HFFc6 (cell line): ENCODE measurements at regions not wholly inside any gene's neighbourhood (a gene's known extent, or its start where the extent isn't known, plus 50 kb on each side); places are given as distances from the start of the nearest gene placed in this dataset.

Experiments
- DNase-seq: peaks from one replicate; pipeline ENCODE4 v3.0.0-alpha.2; 2018
- H3K27ac Mint-ChIP-seq: 2 replicates; pipeline ENCODE4 v1.8.0; 2020; ENCODE audit warnings: mild to moderate bottlenecking, mixed read lengths
- H3K27me3 Mint-ChIP-seq: 2 replicates; pipeline ENCODE4 v1.8.0; 2021; ENCODE audit warnings: mild to moderate bottlenecking, moderate library complexity, mixed read lengths; ENCODE audit not compliant: insufficient read depth
- H3K36me3 Mint-ChIP-seq: 2 replicates; pipeline ENCODE4 v1.8.0; 2021; ENCODE audit warnings: low read depth, mixed read lengths
- H3K4me1 Mint-ChIP-seq: 2 replicates; pipeline ENCODE4 v1.8.0; 2020; ENCODE audit warnings: low read depth, mixed read lengths
- H3K4me3 Mint-ChIP-seq: 2 replicates; pipeline ENCODE4 v1.8.0; 2020; ENCODE audit warnings: mild to moderate bottlenecking, moderate library complexity, mixed read lengths
- H3K9me3 Mint-ChIP-seq: 2 replicates; pipeline ENCODE4 v1.8.0; 2020; ENCODE audit warnings: mild to moderate bottlenecking, mixed read lengths
- TF ChIP-seq, protein P1 (sequence below): fragments of 200-600 bp; sonication (generic); IDR thresholded peaks from 2 replicates; pipeline ENCODE4 v1.5.0; 2021; ENCODE audit warnings: antibody characterized with exemption, mild to moderate bottlenecking

DNA sequence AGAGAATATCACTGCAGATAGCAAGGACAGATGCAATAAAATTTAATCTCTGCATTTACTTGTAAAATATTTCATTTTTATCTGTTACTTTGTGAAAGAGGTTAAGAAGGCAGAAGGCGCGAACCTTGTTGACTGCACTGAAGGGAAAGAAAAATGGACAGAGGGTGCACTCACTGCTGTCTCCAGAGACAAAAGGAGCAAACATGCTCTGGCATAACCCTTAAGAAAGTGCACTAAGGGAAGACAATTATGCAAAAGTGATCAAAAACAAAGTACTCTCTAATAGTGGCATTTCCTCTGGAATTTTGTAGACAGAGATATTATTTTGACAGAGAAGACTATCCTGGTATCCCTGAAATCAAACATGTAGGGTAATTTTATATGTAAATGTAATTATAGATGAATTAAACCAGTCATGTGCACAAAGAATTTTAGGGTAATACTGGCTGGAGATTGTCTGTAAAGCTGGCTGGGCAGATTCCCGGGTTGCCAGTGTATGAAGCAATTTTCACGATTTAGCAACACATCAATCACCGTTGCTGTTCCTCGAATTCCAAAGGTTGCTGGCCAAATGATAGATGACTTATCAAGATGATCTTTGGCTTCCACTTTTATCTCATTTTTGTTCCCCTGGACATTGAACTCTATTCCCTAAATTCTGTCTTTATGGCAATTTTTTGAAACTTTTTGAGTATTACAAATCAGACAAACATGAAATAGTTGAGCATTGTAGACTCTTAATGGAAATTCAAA lies 1176.9 kb downstream of the SUCLG1 start:
- Mint-ChIP-seq H3K9me3 (peaks cover 5% of the 10 kb centered on the region; the same call in 1 of the 2 replicates), H3K4me3 (no peak overlapping the region), H3K27me3 (peaks cover 2% of the 10 kb centered on the region; the same call in 1 of the 2 replicates), H3K27ac (no peak overlapping the region), H3K36me3 (no peaks in the 10 kb centered on the region), H3K4me1 (no peaks in the 10 kb centered on the region)
- TF ChIP-seq, protein P1, sequence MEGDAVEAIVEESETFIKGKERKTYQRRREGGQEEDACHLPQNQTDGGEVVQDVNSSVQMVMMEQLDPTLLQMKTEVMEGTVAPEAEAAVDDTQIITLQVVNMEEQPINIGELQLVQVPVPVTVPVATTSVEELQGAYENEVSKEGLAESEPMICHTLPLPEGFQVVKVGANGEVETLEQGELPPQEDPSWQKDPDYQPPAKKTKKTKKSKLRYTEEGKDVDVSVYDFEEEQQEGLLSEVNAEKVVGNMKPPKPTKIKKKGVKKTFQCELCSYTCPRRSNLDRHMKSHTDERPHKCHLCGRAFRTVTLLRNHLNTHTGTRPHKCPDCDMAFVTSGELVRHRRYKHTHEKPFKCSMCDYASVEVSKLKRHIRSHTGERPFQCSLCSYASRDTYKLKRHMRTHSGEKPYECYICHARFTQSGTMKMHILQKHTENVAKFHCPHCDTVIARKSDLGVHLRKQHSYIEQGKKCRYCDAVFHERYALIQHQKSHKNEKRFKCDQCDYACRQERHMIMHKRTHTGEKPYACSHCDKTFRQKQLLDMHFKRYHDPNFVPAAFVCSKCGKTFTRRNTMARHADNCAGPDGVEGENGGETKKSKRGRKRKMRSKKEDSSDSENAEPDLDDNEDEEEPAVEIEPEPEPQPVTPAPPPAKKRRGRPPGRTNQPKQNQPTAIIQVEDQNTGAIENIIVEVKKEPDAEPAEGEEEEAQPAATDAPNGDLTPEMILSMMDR = no peak
- no peak for DNase-seq

DNA sequence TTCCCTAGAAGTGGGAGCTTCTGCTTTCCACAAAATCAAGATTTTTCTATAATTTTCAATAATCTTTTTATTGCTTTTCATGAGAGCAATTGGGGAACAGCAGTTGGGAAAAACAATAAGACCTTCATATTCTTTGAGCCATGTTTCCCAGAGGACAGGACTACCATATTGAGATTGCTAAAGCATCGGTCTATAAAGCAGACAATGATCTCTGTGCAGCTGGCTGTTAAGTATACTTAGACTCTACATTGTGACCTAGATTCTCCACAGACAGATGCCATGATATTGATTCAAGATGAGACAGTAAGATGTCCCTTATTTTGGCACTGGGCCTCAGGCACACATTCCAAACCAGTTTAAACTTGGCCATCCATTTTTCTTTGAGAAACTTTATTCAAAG lies 1178.7 kb downstream of the SUCLG1 start:
- TF ChIP-seq, protein P1 = no peak
- Mint-ChIP-seq H3K4me3 (no peak overlapping the region), H3K36me3 (no peaks in the 10 kb centered on the region), H3K9me3 (peaks cover 5% of the 10 kb centered on the region; the same call in 1 of the 2 replicates), H3K4me1 (no peaks in the 10 kb centered on the region), H3K27me3 (peaks cover 2% of the 10 kb centered on the region; the same call in 1 of the 2 replicates), H3K27ac (no peak overlapping the region)
- no peak for DNase-seq

DNA sequence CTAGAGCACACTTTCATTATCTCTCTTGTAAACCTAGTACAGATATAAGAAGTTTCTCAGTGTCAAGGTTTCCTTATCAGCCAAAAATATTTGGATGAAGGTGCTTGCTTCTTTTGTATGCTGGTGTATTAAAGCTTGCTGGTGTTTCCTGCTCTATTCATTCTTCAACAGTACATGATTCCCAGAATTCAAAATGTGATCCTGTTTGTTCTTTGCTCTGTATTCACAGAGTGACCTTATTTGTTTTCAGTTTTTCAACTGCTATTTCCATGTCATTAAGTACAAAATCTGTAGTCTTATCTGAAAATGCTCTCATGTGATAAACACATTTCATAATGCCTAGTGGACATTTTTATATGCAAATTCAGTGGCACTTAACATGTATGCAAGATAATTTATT lies 1185.8 kb downstream of the SUCLG1 start:
- Mint-ChIP-seq H3K27ac (no peak overlapping the region), H3K27me3 (no peaks in the 10 kb centered on the region), H3K4me1 (no peaks in the 10 kb centered on the region), H3K36me3 (no peaks in the 10 kb centered on the region), H3K9me3 (no peaks in the 10 kb centered on the region; the same call in 1 of the 2 replicates), H3K4me3 (no peak overlapping the region)
- DNase-seq = no peak
- TF ChIP-seq, protein P1 = no peak

DNA sequence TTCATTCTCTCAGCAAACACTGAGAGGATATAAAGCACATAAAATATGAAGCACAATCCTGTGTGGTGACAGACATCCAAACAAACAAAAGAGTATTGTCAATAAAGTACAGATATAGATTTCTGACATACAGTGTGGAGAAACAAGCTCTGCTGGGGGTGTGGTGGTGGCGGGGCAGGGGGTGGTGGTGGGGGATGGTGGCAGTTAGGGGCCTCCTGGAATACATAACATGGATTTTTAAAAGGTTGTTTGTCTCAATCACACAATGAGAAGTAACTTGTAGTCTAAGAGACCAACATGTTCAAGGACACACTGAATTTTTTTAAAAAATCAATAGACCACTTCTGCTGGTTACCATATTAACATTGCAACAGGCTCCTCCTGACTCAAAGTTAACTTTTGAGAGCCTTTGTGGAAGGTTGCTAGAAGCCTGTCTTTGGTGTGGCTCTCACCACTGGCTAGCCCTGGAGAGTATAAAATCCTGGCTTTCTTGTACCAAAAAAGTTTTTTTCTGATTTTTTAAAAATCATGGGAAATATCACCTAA lies 1197.4 kb downstream of the SUCLG1 start:
- Mint-ChIP-seq H3K27ac (no peak overlapping the region), H3K9me3 (peaks cover 8% of the 10 kb centered on the region), H3K27me3 (no peaks in the 10 kb centered on the region), H3K4me1 (no peaks in the 10 kb centered on the region), H3K36me3 (no peaks in the 10 kb centered on the region), H3K4me3 (no peak overlapping the region)
- DNase-seq = no peak
- TF ChIP-seq, protein P1 = no peak

DNA sequence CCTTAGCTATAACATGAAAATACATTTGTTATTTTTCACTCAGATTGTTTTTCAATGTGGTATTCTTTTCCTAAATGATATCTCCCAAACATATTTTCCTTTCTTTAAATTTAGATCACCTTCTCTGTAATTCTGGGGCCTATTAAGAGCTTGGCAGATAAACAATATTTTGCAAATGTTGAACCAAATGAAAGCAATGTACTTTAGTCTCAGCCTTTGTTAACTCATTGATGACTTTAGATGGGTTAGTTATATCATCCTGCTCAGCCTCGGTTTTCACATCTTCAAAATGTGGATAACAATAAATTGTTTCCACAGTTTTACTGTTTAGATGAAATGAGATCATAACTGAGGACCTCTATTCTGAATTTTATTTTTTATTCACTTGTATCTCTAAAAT lies 1205.2 kb downstream of the SUCLG1 start:
- TF ChIP-seq, protein P1 = no peak
- no peaks in the 10 kb centered on the region for H3K4me1 Mint-ChIP-seq
- H3K9me3 Mint-ChIP-seq = peaks cover 7% of the 10 kb centered on the region
- no peak overlapping the region for H3K27ac Mint-ChIP-seq
- H3K36me3 Mint-ChIP-seq = no peaks in the 10 kb centered on the region
- H3K4me3 Mint-ChIP-seq = no peak overlapping the region
- DNase-seq = no peak
- no peaks in the 10 kb centered on the region; the same call in 1 of the 2 replicates for H3K27me3 Mint-ChIP-seq
